ENCODE measurements at regions not wholly inside any gene's neighbourhood (a gene's known extent, or its start where the extent isn't known, plus 50 kb on each side); places are given as distances from the start of the nearest gene placed in this dataset.

DNA sequence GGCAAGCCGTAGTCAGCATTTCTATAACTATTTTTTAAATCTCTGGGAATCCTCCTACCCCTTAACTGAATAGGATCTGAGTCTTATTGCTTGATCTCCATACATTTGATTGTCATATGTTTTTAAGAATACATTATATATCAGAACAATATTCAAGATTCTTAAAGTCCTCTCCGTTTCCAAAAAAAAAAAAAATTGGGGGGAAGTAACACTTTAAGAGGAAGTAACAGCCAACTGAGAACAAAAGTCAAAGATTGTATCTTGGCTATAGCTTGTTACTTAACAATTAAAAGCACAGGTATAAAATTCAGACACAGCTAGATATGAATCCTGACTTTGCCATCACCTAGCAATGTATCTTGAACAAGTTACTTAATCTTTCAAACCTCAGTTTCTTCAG, 169.9 kb upstream of the ADO start:
- TF ChIP-seq, protein P1, sequence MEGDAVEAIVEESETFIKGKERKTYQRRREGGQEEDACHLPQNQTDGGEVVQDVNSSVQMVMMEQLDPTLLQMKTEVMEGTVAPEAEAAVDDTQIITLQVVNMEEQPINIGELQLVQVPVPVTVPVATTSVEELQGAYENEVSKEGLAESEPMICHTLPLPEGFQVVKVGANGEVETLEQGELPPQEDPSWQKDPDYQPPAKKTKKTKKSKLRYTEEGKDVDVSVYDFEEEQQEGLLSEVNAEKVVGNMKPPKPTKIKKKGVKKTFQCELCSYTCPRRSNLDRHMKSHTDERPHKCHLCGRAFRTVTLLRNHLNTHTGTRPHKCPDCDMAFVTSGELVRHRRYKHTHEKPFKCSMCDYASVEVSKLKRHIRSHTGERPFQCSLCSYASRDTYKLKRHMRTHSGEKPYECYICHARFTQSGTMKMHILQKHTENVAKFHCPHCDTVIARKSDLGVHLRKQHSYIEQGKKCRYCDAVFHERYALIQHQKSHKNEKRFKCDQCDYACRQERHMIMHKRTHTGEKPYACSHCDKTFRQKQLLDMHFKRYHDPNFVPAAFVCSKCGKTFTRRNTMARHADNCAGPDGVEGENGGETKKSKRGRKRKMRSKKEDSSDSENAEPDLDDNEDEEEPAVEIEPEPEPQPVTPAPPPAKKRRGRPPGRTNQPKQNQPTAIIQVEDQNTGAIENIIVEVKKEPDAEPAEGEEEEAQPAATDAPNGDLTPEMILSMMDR (conservative IDR thresholded peaks at IDR 0.05; ENCODE audit: low read depth, low read length) = no peak
- no peak for DNase-seq (ENCODE audit: low read depth)
- H3K4me3 ChIP-seq (ENCODE audit: low read length) = no peak overlapping the region

DNA sequence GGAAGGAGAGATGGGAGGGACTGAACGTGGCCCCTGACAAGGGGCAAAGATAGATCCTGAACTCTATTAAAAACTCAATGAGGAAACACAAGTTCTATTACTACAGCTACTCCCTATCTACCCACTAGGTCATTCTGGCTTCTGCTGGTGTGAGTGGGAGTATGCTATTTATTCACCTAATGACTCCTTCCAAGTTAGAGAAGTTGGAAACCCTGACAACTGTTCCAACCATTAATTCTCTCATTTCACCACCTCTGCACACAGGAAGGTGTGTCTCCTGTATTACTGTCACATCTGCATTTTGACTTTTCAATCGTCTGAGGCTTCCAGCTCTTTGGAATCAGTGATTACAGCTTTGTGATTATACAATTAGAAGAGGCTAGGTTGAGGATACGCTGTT, 169.4 kb upstream of the ADO start:
- no peak for DNase-seq (ENCODE audit: low read depth)
- no peak overlapping the region for H3K4me3 ChIP-seq (ENCODE audit: low read length)
- TF ChIP-seq, protein P1 (conservative IDR thresholded peaks at IDR 0.05; ENCODE audit: low read depth, low read length) = no peak

- no peak for DNase-seq (ENCODE audit: low read depth)
- TF ChIP-seq, protein P1 (conservative IDR thresholded peaks at IDR 0.05; ENCODE audit: low read depth, low read length) = peak; percentile 39
- H3K4me3 ChIP-seq (ENCODE audit: low read length) = no peak overlapping the region
Observed at GRCh38 chr10:62636825-62637248, 167.7 kb upstream of the ADO start.

DNA sequence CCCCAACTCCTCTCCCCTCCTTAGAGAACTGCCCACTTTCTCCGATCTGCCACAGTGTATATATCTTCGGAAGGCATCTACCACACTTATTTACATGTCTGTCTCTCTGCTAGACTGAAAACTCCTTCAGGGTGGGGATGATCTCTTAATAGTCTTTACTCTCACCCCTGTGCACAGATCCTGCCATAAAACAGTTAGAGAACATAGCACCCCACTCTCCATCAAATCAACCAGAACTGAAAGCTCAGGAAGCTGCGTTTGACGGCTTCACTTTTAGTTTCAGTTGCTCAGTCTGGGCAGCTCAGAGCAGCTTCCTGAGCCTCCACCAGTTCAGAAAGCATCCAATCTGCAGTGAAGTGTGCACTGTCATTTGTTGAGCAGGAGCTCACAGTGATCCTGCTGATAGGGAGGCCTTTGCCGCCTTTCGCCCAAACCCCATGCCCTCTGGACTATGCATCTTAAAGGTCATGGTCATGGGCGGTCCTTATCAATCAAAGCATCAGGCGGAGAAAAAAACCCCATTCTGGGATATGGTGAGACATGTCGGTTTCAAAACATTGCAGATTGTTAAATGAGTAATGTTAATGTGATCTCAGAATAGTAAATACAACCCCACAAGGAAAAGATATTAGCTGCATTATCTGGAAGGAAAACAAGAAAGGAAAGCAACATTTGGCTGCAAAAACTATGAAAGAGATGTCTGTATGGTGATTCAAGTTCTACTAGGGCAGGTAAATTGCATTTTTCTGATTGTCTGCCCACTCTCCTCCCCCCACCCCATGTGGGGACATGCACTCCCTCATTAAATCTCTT, 167.1 kb upstream of the ADO start:
- no peak for DNase-seq (ENCODE audit: low read depth)
- H3K4me3 ChIP-seq (ENCODE audit: low read length) = no peak overlapping the region
- TF ChIP-seq, protein P1 (conservative IDR thresholded peaks at IDR 0.05; ENCODE audit: low read depth, low read length) = no peak

DNA sequence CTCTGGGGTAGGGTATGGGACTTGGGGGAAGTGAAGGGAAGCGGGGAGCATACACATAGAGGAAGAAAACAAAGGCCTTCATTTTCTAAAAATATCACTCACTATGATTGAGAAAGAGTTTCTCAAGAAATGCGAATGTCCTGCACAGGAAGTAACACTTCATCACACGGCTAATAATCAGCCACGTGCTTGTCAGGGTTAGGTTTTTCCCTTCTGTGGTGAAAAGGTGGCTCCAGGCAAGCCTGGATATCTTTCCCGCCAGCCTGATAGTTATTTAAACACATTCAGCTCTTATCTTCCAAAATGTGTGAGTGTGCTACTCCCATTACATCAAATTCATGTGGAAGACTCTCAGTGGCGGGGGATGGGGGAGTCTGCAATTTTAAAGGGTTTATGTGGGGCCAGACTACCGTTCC, 166.4 kb upstream of the ADO start:
- TF ChIP-seq, protein P1 (conservative IDR thresholded peaks at IDR 0.05; ENCODE audit: low read depth, low read length) = no peak
- DNase-seq (ENCODE audit: low read depth) = no peak
- H3K4me3 ChIP-seq (ENCODE audit: low read length) = no peak overlapping the region

GRCh38 chr10:62639144-62639543, 165.4 kb upstream of the ADO start:
- H3K4me3 ChIP-seq (ENCODE audit: low read length) = no peak overlapping the region
- TF ChIP-seq, protein P1 (conservative IDR thresholded peaks at IDR 0.05; ENCODE audit: low read depth, low read length) = no peak
- DNase-seq (ENCODE audit: low read depth) = no peak

DNA sequence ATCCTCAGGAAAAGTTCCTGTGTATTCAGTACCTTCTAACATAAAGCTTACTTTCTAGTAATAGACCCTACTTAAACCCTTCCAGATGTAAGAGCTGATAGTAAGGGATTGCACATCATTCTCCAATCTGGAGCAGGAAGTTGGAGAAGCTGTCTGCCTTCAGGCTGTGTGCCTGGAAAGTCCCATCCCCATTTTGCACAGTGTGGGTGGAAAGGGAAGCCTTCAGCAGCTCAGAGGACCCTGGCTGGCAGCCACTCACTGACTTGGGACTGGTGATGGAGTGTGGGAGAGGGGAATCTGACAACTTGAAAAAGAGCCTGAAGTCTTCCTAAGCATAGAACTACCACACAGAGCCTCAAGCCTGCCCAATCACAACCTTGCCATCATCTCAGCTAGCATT, 164.1 kb upstream of the ADO start:
- no peak overlapping the region for H3K4me3 ChIP-seq (ENCODE audit: low read length)
- DNase-seq (ENCODE audit: low read depth) = no peak
- TF ChIP-seq, protein P1 (conservative IDR thresholded peaks at IDR 0.05; ENCODE audit: low read depth, low read length) = no peak
